ENCODE measurements at regions not wholly inside any gene's neighbourhood (a gene's known extent, or its start where the extent isn't known, plus 50 kb on each side); places are given as distances from the start of the nearest gene placed in this dataset.

GRCh38 chr1:185418472-185418871 is 101.4 kb upstream of the IVNS1ABP start:
- Mint-ChIP-seq H3K36me3 (ENCODE audit: low read depth) (no peaks in the 10 kb centered on the region), H3K4me3 (no peak overlapping the region), H3K4me1 (ENCODE audit: low read depth) (no peaks in the 10 kb centered on the region), H3K27ac (no peak overlapping the region), H3K9me3 (no peaks in the 10 kb centered on the region), H3K27me3 (ENCODE audit: low read depth) (no peaks in the 10 kb centered on the region)
- CTCF ChIA-PET, result interaction anchor here (0.6 kb wide), 1 partner anchor 234 kb away, joined by 3 read pairs; no protein-coding TSS in a partner anchor
- no peak for DNase-seq
- intact Hi-C loops (cut with micrococcal nuclease), result no loop called here

DNA sequence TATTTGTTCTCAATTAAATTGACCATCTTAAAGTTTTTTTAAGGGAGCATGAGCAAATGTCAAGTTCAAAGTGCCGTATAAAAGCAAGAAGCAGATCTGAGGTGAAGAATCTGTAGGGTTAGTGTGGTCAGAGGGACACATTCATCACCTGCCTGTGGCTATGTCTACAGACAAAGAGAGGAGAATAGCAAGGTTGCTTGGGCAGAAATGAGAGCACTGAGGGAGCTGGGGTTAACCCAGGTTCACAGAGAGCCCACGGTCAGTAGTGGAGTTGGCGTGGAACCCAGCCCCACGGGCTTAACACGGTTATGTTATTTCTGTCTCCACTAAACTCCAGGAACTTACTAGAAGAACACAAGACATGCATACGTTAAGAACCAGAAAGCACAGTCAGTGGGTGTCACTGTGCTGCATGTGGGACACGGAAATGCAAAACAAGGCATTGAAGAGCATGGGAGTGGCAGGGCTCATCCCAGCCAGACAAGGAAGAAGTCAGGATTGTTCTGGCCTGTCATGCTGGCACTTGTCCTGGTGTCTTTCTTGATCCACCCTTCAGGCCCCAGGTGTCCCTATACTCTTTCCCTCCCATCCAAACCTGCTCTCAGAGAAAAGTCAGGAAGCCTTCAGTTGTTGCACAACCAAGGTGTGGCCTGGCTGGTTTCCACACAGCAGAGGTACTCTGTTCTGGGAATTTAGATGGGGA is 95.5 kb upstream of the IVNS1ABP start:
- H3K9me3 Mint-ChIP-seq, result peaks cover 1% of the 10 kb centered on the region
- no peak for DNase-seq
- H3K4me3 Mint-ChIP-seq, result no peak overlapping the region
- CTCF ChIA-PET, result no interaction called here
- H3K27ac Mint-ChIP-seq, result no peak overlapping the region
- no peaks in the 10 kb centered on the region for H3K27me3 Mint-ChIP-seq (ENCODE audit: low read depth)
- no peaks in the 10 kb centered on the region for H3K36me3 Mint-ChIP-seq (ENCODE audit: low read depth)
- intact Hi-C loops (cut with micrococcal nuclease), result no loop called here
- H3K4me1 Mint-ChIP-seq (ENCODE audit: low read depth), result no peaks in the 10 kb centered on the region

DNA sequence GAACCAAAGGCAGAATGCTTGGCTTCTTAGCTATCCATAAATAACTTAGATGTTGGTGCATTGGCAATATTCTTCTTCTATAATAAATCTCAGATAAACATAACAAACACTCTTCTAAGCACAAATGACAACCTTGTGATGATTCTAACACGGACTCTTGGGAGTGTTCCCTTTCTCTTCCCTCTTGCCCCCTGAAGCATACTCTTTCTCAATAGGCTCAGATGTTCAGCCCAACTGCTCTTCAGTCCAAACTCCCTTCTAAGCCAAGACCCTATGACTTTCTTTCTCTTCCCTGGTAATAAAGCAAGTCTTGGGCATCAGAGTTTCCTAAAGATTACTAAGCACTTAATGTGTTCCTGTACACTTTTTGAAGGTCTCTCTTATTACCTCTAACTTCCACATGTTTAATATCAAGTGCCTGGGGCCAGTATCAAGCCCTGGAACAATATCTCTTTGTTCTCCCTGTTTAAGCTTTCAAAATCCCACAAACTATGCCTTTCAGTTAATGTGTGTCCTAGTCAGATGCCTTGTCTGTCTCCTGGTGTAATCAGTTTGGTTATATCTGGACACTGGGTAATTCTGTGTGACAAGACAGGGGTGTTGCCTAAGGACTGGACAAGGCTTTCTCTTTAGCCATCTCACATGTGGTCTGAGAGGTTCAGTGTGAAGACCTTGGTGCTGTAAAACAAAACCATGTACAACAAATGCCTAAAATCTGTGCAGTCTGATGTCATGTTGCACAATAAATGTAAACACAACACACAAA is 92.9 kb upstream of the IVNS1ABP start:
- H3K4me1 Mint-ChIP-seq (ENCODE audit: low read depth), result peaks cover under 1% of the 10 kb centered on the region
- intact Hi-C loops (cut with micrococcal nuclease), result no loop called here
- no peak overlapping the region for H3K4me3 Mint-ChIP-seq
- no peak overlapping the region for H3K27ac Mint-ChIP-seq
- no peaks in the 10 kb centered on the region for H3K36me3 Mint-ChIP-seq (ENCODE audit: low read depth)
- peaks cover 5% of the 10 kb centered on the region for H3K9me3 Mint-ChIP-seq
- no peaks in the 10 kb centered on the region for H3K27me3 Mint-ChIP-seq (ENCODE audit: low read depth)
- CTCF ChIA-PET, result no interaction called here
- no peak for DNase-seq

DNA sequence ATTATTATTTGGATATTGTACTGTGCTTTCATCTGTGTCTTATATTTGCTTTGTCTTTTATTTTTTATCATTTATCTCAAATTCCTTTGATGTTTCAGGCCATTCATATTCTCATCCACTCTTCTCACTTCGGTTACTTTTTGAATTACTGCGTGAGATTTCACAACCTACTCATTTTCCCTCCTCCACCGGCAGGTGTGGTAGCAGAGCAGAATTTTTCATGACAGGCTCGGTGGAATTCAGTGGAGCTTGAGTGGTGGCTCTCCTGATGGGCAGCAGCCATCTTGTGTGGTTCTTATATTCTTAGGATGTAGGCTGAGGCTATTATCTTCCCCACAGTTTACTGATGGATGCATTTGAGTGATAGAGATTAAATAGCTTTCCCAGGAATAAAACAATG is 92.3 kb upstream of the IVNS1ABP start:
- intact Hi-C loops (cut with micrococcal nuclease), result no loop called here
- Mint-ChIP-seq H3K4me1 (ENCODE audit: low read depth) (peaks cover 6% of the 10 kb centered on the region), H3K27ac (no peak overlapping the region), H3K4me3 (no peak overlapping the region), H3K36me3 (ENCODE audit: low read depth) (no peaks in the 10 kb centered on the region), H3K9me3 (peaks cover 5% of the 10 kb centered on the region), H3K27me3 (ENCODE audit: low read depth) (no peaks in the 10 kb centered on the region)
- CTCF ChIA-PET, result no interaction called here
- no peak for DNase-seq

DNA sequence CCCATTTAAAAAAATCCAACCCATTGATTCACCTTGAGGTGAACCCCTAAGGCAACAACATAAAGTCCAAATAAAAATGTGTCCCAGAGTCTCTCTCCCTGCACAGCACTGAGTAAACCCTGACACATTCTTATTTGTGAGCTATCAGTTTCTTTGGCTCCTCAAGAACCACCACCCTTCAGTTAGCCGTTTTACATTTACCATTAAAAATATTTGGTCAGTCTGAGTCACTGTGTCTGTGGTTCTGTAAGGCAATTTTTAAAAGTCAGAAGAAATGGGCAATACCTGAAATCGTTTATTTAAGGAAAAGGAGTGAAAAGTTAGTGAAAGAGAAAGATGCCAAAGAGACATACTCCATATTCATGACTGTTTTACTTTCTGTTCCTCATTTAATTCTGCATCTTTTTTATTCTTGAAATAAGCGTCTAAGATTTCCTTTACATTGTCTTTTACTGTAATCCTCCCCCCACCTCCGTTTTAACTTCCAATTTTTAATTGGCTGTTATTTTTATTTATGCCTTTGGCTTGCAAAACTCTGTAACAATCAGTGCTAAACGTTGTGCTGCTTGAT is 91.7 kb upstream of the IVNS1ABP start:
- Mint-ChIP-seq H3K36me3 (ENCODE audit: low read depth) (no peaks in the 10 kb centered on the region), H3K4me3 (no peak overlapping the region), H3K4me1 (ENCODE audit: low read depth) (peaks cover 7% of the 10 kb centered on the region), H3K27ac (no peak overlapping the region), H3K27me3 (ENCODE audit: low read depth) (no peaks in the 10 kb centered on the region), H3K9me3 (peaks cover 5% of the 10 kb centered on the region)
- intact Hi-C loops (cut with micrococcal nuclease), result no loop called here
- no peak for DNase-seq
- CTCF ChIA-PET, result no interaction called here

- no peak overlapping the region for H3K4me3 Mint-ChIP-seq
- H3K9me3 Mint-ChIP-seq, result peaks cover 5% of the 10 kb centered on the region
These were observed 89.6 kb upstream of the IVNS1ABP start for GRCh38 chr1:185406691-185407009.

DNA sequence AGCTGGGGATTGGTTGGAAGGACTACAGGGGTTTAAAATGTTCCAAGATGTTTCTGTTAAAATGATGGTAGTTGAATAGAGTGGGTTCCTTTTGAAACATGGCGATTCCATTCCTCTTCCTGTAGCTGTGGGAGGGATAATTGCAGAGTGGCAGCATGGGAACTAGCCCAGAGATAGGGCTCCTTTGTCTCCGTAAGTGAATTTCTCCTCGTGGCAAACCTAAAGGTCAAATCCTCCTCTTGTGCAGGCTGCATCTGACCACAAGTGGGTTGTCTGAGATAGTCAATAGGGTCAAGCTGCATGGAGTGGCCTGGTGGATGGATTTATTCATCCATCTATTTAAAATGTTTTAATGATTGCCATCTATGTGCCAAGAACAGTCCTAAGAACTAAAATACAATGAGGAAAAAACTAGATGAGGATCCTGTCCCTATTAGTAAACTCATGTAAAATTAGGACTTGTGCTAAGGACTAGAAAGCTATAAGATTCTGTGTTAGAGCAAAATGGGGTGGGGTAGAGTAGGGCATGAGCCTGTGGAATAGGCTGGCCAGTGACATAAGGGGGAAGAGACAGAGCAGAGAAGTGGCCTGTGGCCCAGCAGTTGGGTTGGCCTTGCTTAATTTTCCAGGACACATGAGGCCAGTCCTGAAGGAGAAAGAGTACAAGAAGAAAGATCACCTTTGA is 89.1 kb upstream of the IVNS1ABP start:
- CTCF ChIA-PET, result interaction anchor here (0.6 kb wide), 2 partner anchors 88 to 179 kb away, joined by 4 to 5 read pairs; no protein-coding TSS in a partner anchor
- Mint-ChIP-seq H3K27ac (no peak overlapping the region), H3K4me1 (ENCODE audit: low read depth) (peaks cover 7% of the 10 kb centered on the region), H3K4me3 (no peak overlapping the region), H3K9me3 (peaks cover 5% of the 10 kb centered on the region), H3K27me3 (ENCODE audit: low read depth) (no peaks in the 10 kb centered on the region), H3K36me3 (ENCODE audit: low read depth) (no peaks in the 10 kb centered on the region)
- intact Hi-C loops (cut with micrococcal nuclease), result no loop called here
- DNase-seq, result no peak

More at GRCh38 chr1:185406691-185407009, 89.6 kb upstream of the IVNS1ABP start:
- CTCF ChIA-PET, result interaction anchor here (0.6 kb wide), 2 partner anchors 88 to 178 kb away, joined by 4 to 5 read pairs; no protein-coding TSS in a partner anchor
- H3K36me3 Mint-ChIP-seq (ENCODE audit: low read depth), result no peaks in the 10 kb centered on the region
- H3K27me3 Mint-ChIP-seq (ENCODE audit: low read depth), result no peaks in the 10 kb centered on the region
- intact Hi-C loops (cut with micrococcal nuclease), result no loop called here
- no peak for DNase-seq
- no peak overlapping the region for H3K27ac Mint-ChIP-seq
- peaks cover 7% of the 10 kb centered on the region for H3K4me1 Mint-ChIP-seq (ENCODE audit: low read depth)

DNA sequence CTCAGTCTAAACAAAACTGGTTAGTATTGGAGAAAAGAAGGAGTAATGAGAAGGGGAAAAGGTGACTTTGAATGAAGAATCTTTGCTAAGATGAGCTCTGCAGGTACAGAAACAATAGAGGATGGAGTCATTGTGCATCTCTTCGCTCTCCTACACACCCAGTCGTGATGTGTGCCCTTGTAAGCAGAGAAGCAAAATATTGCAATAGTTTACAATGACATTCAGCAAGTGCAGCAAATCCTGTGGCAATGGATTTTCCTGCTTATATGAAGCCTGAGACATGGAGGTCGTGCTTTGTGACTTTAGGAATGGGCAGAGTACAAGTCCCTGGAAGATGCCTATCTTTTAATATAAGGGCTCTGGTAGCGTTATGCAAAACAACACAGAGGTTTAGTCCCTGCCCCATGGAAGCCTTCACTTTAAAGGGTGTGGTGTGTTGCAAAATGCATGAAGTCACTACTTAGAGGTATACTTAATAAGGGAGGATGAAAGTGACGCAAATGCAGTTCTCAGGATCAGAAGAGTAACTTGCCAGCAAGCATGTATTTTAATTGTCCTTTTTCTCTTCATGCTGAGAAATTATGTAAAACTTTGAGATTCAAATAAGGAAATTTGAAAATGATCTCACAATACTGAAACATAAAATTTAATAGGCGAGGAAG is 88.0 kb upstream of the IVNS1ABP start:
- no peak overlapping the region for H3K4me3 Mint-ChIP-seq
- H3K9me3 Mint-ChIP-seq, result peaks cover 5% of the 10 kb centered on the region
- H3K4me1 Mint-ChIP-seq (ENCODE audit: low read depth), result peaks cover 7% of the 10 kb centered on the region
- H3K27me3 Mint-ChIP-seq (ENCODE audit: low read depth), result no peaks in the 10 kb centered on the region
- CTCF ChIA-PET, result no interaction called here
- no peak overlapping the region for H3K27ac Mint-ChIP-seq
- H3K36me3 Mint-ChIP-seq (ENCODE audit: low read depth), result no peaks in the 10 kb centered on the region
- no peak for DNase-seq
- intact Hi-C loops (cut with micrococcal nuclease), result no loop called here

GRCh38 chr1:185404291-185404690 is 87.2 kb upstream of the IVNS1ABP start:
- H3K27me3 Mint-ChIP-seq (ENCODE audit: low read depth), result no peaks in the 10 kb centered on the region
- H3K36me3 Mint-ChIP-seq (ENCODE audit: low read depth), result no peaks in the 10 kb centered on the region
- H3K9me3 Mint-ChIP-seq, result peaks cover 5% of the 10 kb centered on the region
- DNase-seq, result no peak
- peaks cover 7% of the 10 kb centered on the region for H3K4me1 Mint-ChIP-seq (ENCODE audit: low read depth)
- H3K4me3 Mint-ChIP-seq, result peak overlapping the region; percentile 26
- H3K27ac Mint-ChIP-seq, result no peak overlapping the region
- CTCF ChIA-PET, result interaction anchor here (0.6 kb wide), 1 partner anchor 60 kb away, joined by 3 read pairs; no protein-coding TSS in a partner anchor
- intact Hi-C loops (cut with micrococcal nuclease), result no loop called here

- intact Hi-C loops (cut with micrococcal nuclease), result no loop called here
- no peak overlapping the region for H3K4me3 Mint-ChIP-seq
- H3K36me3 Mint-ChIP-seq (ENCODE audit: low read depth), result no peaks in the 10 kb centered on the region
- H3K9me3 Mint-ChIP-seq, result peaks cover 5% of the 10 kb centered on the region
- no peak overlapping the region for H3K27ac Mint-ChIP-seq
- CTCF ChIA-PET, result no interaction called here
- H3K27me3 Mint-ChIP-seq (ENCODE audit: low read depth), result no peaks in the 10 kb centered on the region
- peaks cover 7% of the 10 kb centered on the region for H3K4me1 Mint-ChIP-seq (ENCODE audit: low read depth)
- DNase-seq, result no peak
These were observed 85.9 kb upstream of the IVNS1ABP start for GRCh38 chr1:185402930-185403329.

GRCh38 chr1:185401019-185401418 is 84.0 kb upstream of the IVNS1ABP start:
- no peak overlapping the region for H3K27ac Mint-ChIP-seq
- no peaks in the 10 kb centered on the region for H3K36me3 Mint-ChIP-seq (ENCODE audit: low read depth)
- H3K4me1 Mint-ChIP-seq (ENCODE audit: low read depth), result peaks cover 7% of the 10 kb centered on the region
- DNase-seq, result no peak
- no peaks in the 10 kb centered on the region for H3K27me3 Mint-ChIP-seq (ENCODE audit: low read depth)
- H3K9me3 Mint-ChIP-seq, result no peaks in the 10 kb centered on the region
- no peak overlapping the region for H3K4me3 Mint-ChIP-seq
- CTCF ChIA-PET, result interaction anchor here (0.7 kb wide), 1 partner anchor 417 kb away, joined by 3 read pairs; no protein-coding TSS in a partner anchor
- intact Hi-C loops (cut with micrococcal nuclease), result no loop called here

GRCh38 chr1:185400052-185400451 is 83.0 kb upstream of the IVNS1ABP start:
- Mint-ChIP-seq H3K4me3 (no peak overlapping the region), H3K36me3 (ENCODE audit: low read depth) (no peaks in the 10 kb centered on the region), H3K27ac (no peak overlapping the region), H3K27me3 (ENCODE audit: low read depth) (no peaks in the 10 kb centered on the region), H3K9me3 (no peaks in the 10 kb centered on the region), H3K4me1 (ENCODE audit: low read depth) (peaks cover 7% of the 10 kb centered on the region)
- intact Hi-C loops (cut with micrococcal nuclease), result no loop called here
- no peak for DNase-seq
- CTCF ChIA-PET, result no interaction called here
